NCI-H1694 treated with DMSO at 0.1 percent for 48 hours (cell line): ENCODE measurements at regions not wholly inside any gene's neighbourhood (a gene's known extent, or its start where the extent isn't known, plus 50 kb on each side); places are given as distances from the start of the nearest gene placed in this dataset.

ENCODE experiments used
- DNase-seq: peaks from one replicate; lab custom pipeline; 2025; lab: John Stamatoyannopoulos, UW

- peak; percentile 6 for DNase-seq
Measured at GRCh38 chr3:165339753-165340152, 143.6 kb upstream of the SLITRK3 start.

- no peak for DNase-seq
Measured at GRCh38 chr3:165336786-165337185, 140.6 kb upstream of the SLITRK3 start.
